Activated T-cell treated with anti-CD3 and anti-CD28 coated beads, Interleukin-2, amount 50 U/mL, for 72 hours (primary cell): ENCODE measurements at regions not wholly inside any gene's neighbourhood (a gene's known extent, or its start where the extent isn't known, plus 50 kb on each side); places are given as distances from the start of the nearest gene placed in this dataset.

Experiments
- ATAC-seq, 2 donors: fragments of 150-1000 bp; cut with Tn5 transposase; replicated peaks in 1 of 2; 2 replicates each; pipeline ENCODE4 v1.10.0; 2021; ENCODE audit warnings: moderate library complexity in 2 of 2, mild to moderate bottlenecking in 1 of 2
- DNase-seq, 2 donors: peaks; one replicate each; pipeline ENCODE4 v3.0.0; 2021 to 2022; ENCODE audit warnings: mixed read lengths in 1 of 2
- H3K27ac Mint-ChIP-seq: one replicate; pipeline ENCODE4 v1.8.0; 2022; ENCODE audit warnings: mild to moderate bottlenecking, moderate library complexity, mixed read lengths
- H3K27me3 Mint-ChIP-seq: one replicate; pipeline ENCODE4 v1.8.0; 2022; ENCODE audit warnings: low read depth, mixed read lengths
- H3K36me3 Mint-ChIP-seq, 2 donors: one replicate each; pipeline ENCODE4 v1.8.0; 2022; ENCODE audit warnings: mixed read lengths in 2 of 2, mild to moderate bottlenecking in 1 of 2; ENCODE audit not compliant: insufficient read depth in 2 of 2
- H3K4me1 Mint-ChIP-seq: one replicate; pipeline ENCODE4 v1.8.0; 2022; ENCODE audit warnings: low read depth, mixed read lengths
- H3K4me3 Mint-ChIP-seq, 2 donors: one replicate each; pipeline ENCODE4 v1.8.0; 2022; ENCODE audit warnings: mild to moderate bottlenecking in 2 of 2, mixed read lengths in 2 of 2, moderate library complexity in 2 of 2
- H3K9me3 Mint-ChIP-seq, 2 donors: one replicate each; pipeline ENCODE4 v1.8.0; 2022; ENCODE audit warnings: mixed read lengths in 2 of 2

DNA sequence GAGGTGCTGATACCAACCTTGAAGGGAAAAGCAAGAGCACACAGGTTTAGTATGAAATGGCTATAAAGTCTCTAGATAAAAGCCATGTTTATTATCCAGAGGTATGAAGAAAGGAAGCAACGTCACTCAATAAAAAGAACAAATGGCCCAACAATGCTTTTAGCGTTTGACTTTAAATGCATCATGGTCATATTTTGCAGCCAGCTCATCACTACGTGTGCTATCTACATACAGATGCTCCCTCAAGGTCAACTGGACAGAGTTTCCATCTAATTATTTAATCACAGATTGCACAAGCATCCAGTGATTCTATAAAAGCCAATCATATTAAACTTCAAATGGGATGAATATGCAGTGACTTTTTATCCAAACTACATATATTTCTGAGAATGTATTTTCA lies 127.6 kb upstream of the SYNDIG1 start:
- ATAC-seq (no peak), DNase-seq (no peak)
- H3K4me1 Mint-ChIP-seq, result no peaks in the 10 kb centered on the region
- no peak overlapping the region for H3K4me3 Mint-ChIP-seq
- no peaks in the 10 kb centered on the region for H3K9me3 Mint-ChIP-seq
- H3K36me3 Mint-ChIP-seq, result no peaks in the 10 kb centered on the region
- H3K27me3 Mint-ChIP-seq, result no peaks in the 10 kb centered on the region
- H3K27ac Mint-ChIP-seq, result no peak overlapping the region

DNA sequence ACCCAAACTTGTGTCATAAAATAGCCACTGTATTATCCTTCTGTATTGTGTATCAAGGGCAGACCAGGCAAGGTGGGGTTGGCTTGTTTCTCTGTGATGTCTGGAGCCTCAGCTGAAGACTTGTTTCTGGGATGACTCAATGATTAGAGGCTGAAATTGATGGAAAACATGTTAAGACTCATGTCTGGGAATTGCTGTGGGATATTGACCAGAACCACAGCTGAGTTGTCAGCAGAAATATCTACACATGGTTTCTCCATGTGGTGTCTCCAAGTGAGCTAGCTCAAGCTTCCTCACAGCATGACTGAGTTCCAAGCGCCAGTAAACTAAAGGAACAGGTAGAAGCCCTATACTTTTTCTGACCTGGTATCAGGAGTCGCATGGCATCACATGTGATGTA lies 128.5 kb upstream of the SYNDIG1 start:
- H3K36me3 Mint-ChIP-seq, result no peaks in the 10 kb centered on the region
- no peaks in the 10 kb centered on the region for H3K9me3 Mint-ChIP-seq
- no peak overlapping the region for H3K27ac Mint-ChIP-seq
- no peak for ATAC-seq
- DNase-seq, result no peak
- H3K27me3 Mint-ChIP-seq, result no peaks in the 10 kb centered on the region
- no peak overlapping the region for H3K4me3 Mint-ChIP-seq
- no peaks in the 10 kb centered on the region for H3K4me1 Mint-ChIP-seq

DNA sequence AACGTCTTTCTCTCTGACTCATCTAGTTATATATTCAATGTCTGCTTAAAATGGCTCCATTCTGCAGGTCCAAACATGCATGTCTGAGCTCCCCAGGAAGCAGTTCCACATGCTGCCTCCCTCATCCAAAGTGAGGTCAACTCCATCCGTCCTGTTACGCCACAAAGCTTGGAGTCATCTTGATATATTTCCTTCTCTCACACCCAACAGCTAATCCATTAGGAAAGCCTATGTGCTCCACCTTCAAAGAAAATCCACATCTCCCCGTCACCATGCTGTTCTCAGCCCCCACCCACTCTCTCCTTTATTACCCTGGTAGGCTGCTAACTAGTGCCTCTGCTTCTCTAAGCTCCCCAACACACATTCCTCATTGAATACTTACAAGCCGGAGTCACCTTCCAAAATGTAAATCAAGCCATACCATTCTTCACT lies 130.2 kb upstream of the SYNDIG1 start:
- no peak overlapping the region for H3K4me3 Mint-ChIP-seq
- ATAC-seq, result no peak
- no peak overlapping the region for H3K27ac Mint-ChIP-seq
- no peak for DNase-seq
- no peaks in the 10 kb centered on the region for H3K9me3 Mint-ChIP-seq
- H3K4me1 Mint-ChIP-seq, result no peaks in the 10 kb centered on the region
- H3K27me3 Mint-ChIP-seq, result no peaks in the 10 kb centered on the region
- H3K36me3 Mint-ChIP-seq, result no peaks in the 10 kb centered on the region

DNA sequence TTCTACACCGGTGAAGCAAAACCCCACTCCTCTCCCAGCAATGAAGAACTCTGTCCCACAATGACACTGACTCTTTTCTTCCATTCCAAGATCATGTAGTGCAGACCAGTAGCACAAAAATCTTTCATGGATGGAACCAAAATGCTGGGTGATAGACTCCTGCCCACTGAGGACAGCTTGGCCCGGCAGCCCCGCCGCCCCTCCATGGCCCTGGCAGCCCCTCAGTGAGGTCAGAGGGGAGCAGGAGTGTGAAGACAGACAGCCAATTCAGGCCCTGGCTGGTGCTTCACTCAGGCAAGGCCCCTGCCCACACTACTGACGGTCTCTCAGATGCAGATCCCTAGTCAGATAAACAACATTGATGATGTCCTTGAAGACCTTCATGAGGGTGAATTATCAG lies 131.9 kb upstream of the SYNDIG1 start:
- no peak overlapping the region for H3K4me3 Mint-ChIP-seq
- no peak for ATAC-seq

DNA sequence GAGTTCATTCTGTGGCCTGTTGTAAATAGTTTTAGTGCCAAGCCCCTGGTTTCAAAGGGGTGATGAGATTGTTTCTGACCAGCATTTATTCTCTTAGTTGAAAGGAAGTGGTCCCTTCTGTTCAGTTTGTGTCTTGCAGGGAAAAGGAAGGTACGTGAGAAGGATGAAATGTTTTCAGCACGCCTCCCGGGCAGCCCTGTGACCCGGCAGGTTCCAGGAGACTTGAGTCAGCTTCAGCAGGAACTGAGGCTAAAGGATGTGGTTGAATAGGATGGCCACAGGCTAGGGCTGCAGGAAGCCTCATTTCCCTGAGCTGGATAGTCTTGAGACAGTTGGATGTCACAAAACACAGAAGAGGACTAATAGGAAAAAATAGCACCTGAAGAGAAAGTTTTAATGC lies 132.4 kb upstream of the SYNDIG1 start:
- Mint-ChIP-seq H3K36me3 (no peaks in the 10 kb centered on the region), H3K27ac (no peak overlapping the region), H3K4me3 (no peak overlapping the region), H3K9me3 (no peaks in the 10 kb centered on the region), H3K27me3 (no peaks in the 10 kb centered on the region), H3K4me1 (no peaks in the 10 kb centered on the region)
- ATAC-seq (no peak), DNase-seq (no peak)

More for the DNA sequence above, 131.9 kb upstream of the SYNDIG1 start:
- H3K4me1 Mint-ChIP-seq, result no peaks in the 10 kb centered on the region
- no peak for DNase-seq
- H3K27me3 Mint-ChIP-seq, result no peaks in the 10 kb centered on the region
- no peaks in the 10 kb centered on the region for H3K9me3 Mint-ChIP-seq
- H3K36me3 Mint-ChIP-seq, result no peaks in the 10 kb centered on the region
- H3K27ac Mint-ChIP-seq, result no peak overlapping the region

DNA sequence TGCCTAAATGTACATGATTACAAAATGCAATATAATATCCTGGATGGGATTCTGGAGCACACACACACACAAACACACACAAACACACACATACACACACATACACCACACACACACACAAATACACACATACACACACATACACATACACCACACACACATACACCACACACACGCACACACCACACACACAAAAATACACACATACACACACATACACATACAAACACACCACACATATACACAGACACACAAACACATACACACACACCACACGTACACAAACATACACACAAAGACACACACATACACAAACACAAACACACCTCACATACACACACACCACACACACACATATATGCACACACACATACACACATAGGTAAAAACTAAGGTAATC lies 134.6 kb upstream of the SYNDIG1 start:
- no peaks in the 10 kb centered on the region for H3K36me3 Mint-ChIP-seq
- no peaks in the 10 kb centered on the region for H3K9me3 Mint-ChIP-seq
- no peaks in the 10 kb centered on the region for H3K27me3 Mint-ChIP-seq
- H3K4me1 Mint-ChIP-seq, result no peaks in the 10 kb centered on the region
- no peak for DNase-seq
- no peak overlapping the region for H3K4me3 Mint-ChIP-seq
- no peak overlapping the region for H3K27ac Mint-ChIP-seq
- ATAC-seq, result no peak

DNA sequence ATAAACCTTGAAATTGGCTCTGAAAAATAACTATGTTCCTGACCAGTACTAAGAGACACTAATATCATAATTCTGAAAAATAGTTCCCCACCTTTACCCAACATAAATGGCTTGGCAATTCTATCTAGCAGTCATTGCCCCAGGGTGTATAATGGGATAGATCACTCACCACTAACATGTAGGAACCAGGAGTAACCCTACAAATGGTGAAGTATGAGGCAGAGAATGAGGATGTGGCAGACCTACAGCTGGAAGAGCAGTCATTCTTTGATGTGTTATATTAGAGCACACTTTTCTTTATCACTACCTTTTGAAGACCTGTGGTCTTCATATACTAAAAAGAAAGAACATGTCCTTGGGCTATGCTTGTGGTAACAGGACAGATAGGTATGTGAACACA lies 136.5 kb upstream of the SYNDIG1 start:
- H3K36me3 Mint-ChIP-seq, result no peaks in the 10 kb centered on the region
- DNase-seq (no peak), ATAC-seq (no peak)
- no peaks in the 10 kb centered on the region for H3K4me1 Mint-ChIP-seq
- no peaks in the 10 kb centered on the region for H3K9me3 Mint-ChIP-seq
- no peak overlapping the region for H3K27ac Mint-ChIP-seq
- no peaks in the 10 kb centered on the region for H3K27me3 Mint-ChIP-seq
- H3K4me3 Mint-ChIP-seq, result no peak overlapping the region

DNA sequence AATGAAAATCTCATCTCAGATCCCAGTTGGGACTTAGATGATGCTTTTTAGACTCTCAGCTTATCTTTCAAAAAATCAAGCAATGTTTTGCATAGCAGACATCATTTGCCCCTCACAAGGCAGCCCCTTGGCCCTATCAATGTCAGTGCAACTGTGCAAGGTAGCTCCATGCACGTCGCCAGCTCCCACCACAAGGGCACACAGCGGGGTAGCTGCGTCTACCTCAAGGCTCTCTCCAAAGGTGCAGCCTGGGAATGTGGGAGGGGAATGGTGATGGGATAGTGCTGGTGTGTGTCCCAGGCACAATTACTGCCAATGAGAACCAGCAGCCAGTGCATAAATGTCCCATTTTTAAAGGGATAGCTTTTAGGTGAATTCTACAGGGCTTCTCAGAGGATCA lies 137.5 kb upstream of the SYNDIG1 start:
- no peak for ATAC-seq
- Mint-ChIP-seq H3K27ac (no peak overlapping the region), H3K36me3 (no peaks in the 10 kb centered on the region), H3K27me3 (no peaks in the 10 kb centered on the region), H3K4me1 (no peaks in the 10 kb centered on the region), H3K4me3 (no peak overlapping the region), H3K9me3 (no peaks in the 10 kb centered on the region)
- DNase-seq, result no peak

DNA sequence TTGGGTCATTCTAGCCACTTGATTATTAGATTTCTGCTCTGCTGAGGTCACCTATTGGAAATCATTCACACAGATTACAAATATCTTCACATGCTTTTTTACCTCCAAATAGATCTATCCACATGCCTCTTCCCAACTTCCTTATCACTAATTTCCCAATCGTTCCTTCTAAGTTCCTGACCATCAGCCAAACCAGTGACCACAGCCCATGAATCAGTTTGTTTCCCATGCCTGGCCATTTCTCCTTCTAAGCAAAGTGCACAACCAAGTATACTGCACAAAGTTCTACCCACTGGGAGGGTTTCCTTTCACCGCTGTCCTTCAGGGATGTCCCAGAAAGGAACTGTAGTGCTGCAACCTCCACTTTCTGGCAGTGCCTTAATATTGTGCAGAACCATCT lies 140.5 kb upstream of the SYNDIG1 start:
- H3K36me3 Mint-ChIP-seq, result no peaks in the 10 kb centered on the region
- no peaks in the 10 kb centered on the region for H3K27me3 Mint-ChIP-seq
- no peak overlapping the region for H3K27ac Mint-ChIP-seq
- no peaks in the 10 kb centered on the region for H3K4me1 Mint-ChIP-seq
- DNase-seq (no peak), ATAC-seq (no peak)
- H3K9me3 Mint-ChIP-seq, result no peaks in the 10 kb centered on the region
- no peak overlapping the region for H3K4me3 Mint-ChIP-seq

DNA sequence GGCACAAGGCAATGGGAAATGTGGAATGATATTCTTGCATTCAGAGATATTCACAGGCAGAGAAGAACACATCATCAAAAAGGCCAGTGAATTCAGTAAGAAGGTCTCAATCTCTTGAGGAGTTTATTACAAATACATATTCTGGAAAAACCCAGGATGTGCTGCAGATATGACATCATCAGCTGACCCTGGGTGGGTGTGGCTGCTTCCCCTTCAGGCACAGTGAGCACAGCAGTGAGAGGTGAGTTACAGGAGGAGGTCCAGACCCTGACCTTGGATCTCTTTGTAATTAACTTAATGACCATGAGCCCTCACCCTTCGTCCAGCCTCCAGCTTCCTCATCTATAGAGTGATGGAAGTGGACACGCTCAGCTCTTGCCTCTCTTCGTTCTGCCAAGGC lies 147.5 kb upstream of the SYNDIG1 start:
- H3K4me1 Mint-ChIP-seq, result peaks cover 9% of the 10 kb centered on the region
- H3K27me3 Mint-ChIP-seq, result no peaks in the 10 kb centered on the region
- no peak overlapping the region for H3K4me3 Mint-ChIP-seq
- H3K9me3 Mint-ChIP-seq, result no peaks in the 10 kb centered on the region
- no peaks in the 10 kb centered on the region for H3K36me3 Mint-ChIP-seq
- DNase-seq (no peak), ATAC-seq (no peak)
- no peak overlapping the region for H3K27ac Mint-ChIP-seq

DNA sequence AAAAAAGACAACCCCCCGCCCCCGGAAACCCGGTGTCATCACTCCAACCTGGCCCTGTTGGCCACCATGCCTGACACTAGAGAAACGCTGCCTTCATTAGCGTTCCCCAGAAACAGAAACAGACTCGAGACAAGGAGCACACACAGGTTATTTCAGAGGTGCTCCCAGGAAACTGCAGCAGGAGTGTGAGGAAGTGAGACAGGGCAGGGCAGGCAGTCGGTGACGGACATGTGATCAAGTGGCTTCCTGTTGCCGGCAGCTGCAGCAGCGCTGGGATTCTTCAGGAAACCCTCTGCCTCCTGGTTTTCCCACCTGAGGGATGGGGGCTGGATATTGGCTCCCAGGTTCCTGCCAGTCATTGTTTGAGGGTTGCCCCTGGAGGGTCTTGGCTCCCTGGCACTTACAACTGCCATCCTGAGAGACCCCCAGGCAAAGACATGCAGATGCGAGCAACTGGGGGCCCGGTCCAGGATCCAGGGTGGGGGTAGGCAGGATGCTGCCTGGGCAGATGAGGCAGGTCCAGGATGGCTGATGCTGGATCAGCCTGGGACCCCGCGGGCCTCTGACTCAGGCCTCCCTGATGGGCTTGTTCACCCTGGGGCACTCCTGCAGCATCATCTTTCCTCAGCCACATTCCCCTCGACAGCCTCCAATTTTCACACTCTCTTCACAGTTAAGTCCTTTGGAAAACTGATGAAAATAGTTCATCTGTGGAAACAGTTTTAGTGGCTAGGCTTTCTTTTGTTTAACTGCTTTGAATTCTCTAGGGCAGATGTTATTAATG lies 150.7 kb upstream of the SYNDIG1 start:
- Mint-ChIP-seq H3K27me3 (no peaks in the 10 kb centered on the region), H3K9me3 (no peaks in the 10 kb centered on the region), H3K27ac (no peak overlapping the region), H3K4me3 (no peak overlapping the region), H3K4me1 (peaks cover 12% of the 10 kb centered on the region), H3K36me3 (no peaks in the 10 kb centered on the region)
- no peak for DNase-seq
- no peak for ATAC-seq

DNA sequence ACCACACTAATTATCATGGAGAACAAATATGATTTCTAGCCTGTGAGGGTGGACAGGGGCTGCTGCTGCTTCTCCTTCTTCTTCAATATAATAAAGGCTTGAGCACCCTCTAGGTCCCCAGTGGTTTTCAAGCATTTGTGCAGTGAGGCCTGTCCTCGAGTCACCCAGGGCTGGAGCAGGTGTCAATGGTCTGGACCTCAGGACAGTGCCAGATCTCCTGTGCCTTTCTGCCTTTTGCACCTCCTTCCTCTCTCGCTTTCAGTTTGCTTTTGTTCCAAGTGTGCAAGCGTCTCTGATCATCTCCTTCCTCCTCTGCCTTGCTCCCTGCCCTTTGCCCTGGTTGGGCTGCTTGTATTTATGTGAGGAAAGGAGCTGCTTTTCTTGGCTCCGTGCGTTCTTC lies 152.2 kb upstream of the SYNDIG1 start:
- Mint-ChIP-seq H3K4me3 (no peak overlapping the region), H3K4me1 (peaks cover 12% of the 10 kb centered on the region), H3K27ac (no peak overlapping the region), H3K9me3 (no peaks in the 10 kb centered on the region), H3K27me3 (no peaks in the 10 kb centered on the region), H3K36me3 (no peaks in the 10 kb centered on the region)
- ATAC-seq (no peak), DNase-seq (no peak)

DNA sequence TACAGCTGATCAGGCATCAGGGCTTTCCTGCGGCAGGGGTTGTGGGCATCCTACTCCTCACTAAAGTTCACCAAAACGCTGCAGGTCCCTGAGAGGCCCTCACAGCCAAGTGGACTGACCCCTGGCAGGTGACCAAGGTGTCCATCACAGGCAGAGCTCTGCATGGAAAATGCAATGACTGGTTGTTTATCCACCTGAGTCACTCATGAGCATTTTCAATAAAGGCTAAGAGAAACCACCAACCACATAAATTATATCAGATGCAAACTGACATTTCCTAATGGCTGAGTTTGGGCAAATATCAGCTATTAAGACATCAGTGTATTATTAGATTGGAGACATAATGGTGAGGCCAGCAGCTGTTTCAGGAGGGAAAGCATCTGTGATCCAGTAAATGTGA lies 152.7 kb upstream of the SYNDIG1 start:
- Mint-ChIP-seq H3K4me1 (peaks cover 12% of the 10 kb centered on the region), H3K4me3 (no peak overlapping the region), H3K27ac (no peak overlapping the region), H3K36me3 (no peaks in the 10 kb centered on the region), H3K27me3 (no peaks in the 10 kb centered on the region), H3K9me3 (no peaks in the 10 kb centered on the region)
- no peak for ATAC-seq
- DNase-seq, result no peak

DNA sequence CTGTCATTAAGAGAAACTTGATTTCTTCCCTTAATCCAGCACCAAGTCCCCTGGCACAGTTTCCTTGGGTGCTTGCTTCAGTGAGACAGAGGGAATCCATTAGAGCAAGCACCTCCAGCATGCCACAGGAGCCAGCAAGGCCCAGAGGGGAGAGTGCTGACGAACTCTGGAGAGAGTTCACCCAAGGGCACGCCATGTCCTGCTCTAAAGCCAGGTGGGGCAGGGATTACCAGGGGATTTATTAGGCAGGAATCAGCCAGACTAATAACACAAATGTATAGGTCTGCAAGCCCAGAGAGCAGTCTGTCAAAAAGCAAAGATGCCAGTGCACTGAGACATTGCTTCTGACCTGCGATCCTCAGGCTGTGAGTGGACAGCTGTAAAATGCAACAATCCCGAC lies 155.4 kb upstream of the SYNDIG1 start:
- no peak for DNase-seq
- Mint-ChIP-seq H3K36me3 (no peaks in the 10 kb centered on the region), H3K27me3 (no peaks in the 10 kb centered on the region), H3K9me3 (no peaks in the 10 kb centered on the region), H3K4me3 (no peak overlapping the region), H3K27ac (no peak overlapping the region), H3K4me1 (peaks cover 12% of the 10 kb centered on the region)
- ATAC-seq, result no peak
